ENCODE measurements at regions not wholly inside any gene's neighbourhood (a gene's known extent, or its start where the extent isn't known, plus 50 kb on each side); places are given as distances from the start of the nearest gene placed in this dataset.
"Not testable (repeated sequence)": the region's sequence is repeated elsewhere in the genome, so short reads cannot be mapped to it uniquely, and the experiment has no call there.

GRCh38 chr12:24664161-24664880 is 284.6 kb downstream of the BCAT1 start:
- no peak for DNase-seq

GRCh38 chr12:24661657-24662096 is 287.2 kb downstream of the BCAT1 start:
- no peak for DNase-seq

GRCh38 chr12:24659016-24659415 is 289.9 kb downstream of the BCAT1 start:
- no peak for DNase-seq

- not testable (repeated sequence) for DNase-seq
Observed at GRCh38 chr12:24654344-24654743, 294.6 kb downstream of the BCAT1 start.

- DNase-seq: no peak
Observed at GRCh38 chr12:24649634-24650033, 299.3 kb downstream of the BCAT1 start.

- DNase-seq: no peak
Observed at GRCh38 chr12:24649209-24649608, 299.7 kb downstream of the BCAT1 start.

- no peak for DNase-seq
Observed at GRCh38 chr12:24645254-24645653, 303.6 kb downstream of the BCAT1 start.

- no peak for DNase-seq
Observed at GRCh38 chr12:24643120-24644119, 305.5 kb downstream of the BCAT1 start.

- no peak for DNase-seq
Observed at GRCh38 chr12:24639641-24640040, 309.3 kb downstream of the BCAT1 start.

GRCh38 chr12:24632466-24632865 is 316.4 kb downstream of the BCAT1 start:
- DNase-seq: no peak

- DNase-seq: no peak
Observed at GRCh38 chr12:24631676-24632426, 317.1 kb downstream of the BCAT1 start.

- no peak for DNase-seq
Observed at GRCh38 chr12:24630856-24631255, 318.0 kb downstream of the BCAT1 start.

GRCh38 chr12:24630446-24630845 is 318.5 kb downstream of the BCAT1 start:
- DNase-seq: no peak

- no peak for DNase-seq
Observed at GRCh38 chr12:24625103-24625502, 323.8 kb downstream of the BCAT1 start.

GRCh38 chr12:24619954-24620353 is 328.9 kb downstream of the BCAT1 start:
- not testable (repeated sequence) for DNase-seq

- DNase-seq: no peak
Observed at GRCh38 chr12:24617471-24617870, 331.4 kb downstream of the BCAT1 start.

GRCh38 chr12:24615967-24616411 is 332.9 kb downstream of the BCAT1 start:
- DNase-seq: no peak

GRCh38 chr12:24608637-24609285 is 340.1 kb downstream of the BCAT1 start:
- no peak for DNase-seq

GRCh38 chr12:24608108-24608507 is 340.8 kb downstream of the BCAT1 start:
- no peak for DNase-seq

GRCh38 chr12:24605916-24606315 is 343.0 kb downstream of the BCAT1 start:
- DNase-seq: no peak

- no peak for DNase-seq
Observed at GRCh38 chr12:24605466-24605865, 343.4 kb downstream of the BCAT1 start.

GRCh38 chr12:24603371-24603770 is 345.5 kb downstream of the BCAT1 start:
- DNase-seq: no peak
